WERI-Rb-1 (cell line): ENCODE measurements at regions not wholly inside any gene's neighbourhood (a gene's known extent, or its start where the extent isn't known, plus 50 kb on each side); places are given as distances from the start of the nearest gene placed in this dataset.
"Not testable (repeated sequence)": the region's sequence is repeated elsewhere in the genome, so short reads cannot be mapped to it uniquely, and the experiment has no call there.

Experiments
- DNase-seq: peaks from one replicate; pipeline ENCODE4 v3.0.0-alpha.2; 2020
- H3K27ac ChIP-seq: fragments of 250-450 bp; sonication (Bioruptor Pico); 2 replicates; pipeline ENCODE4 v1.5.1; 2020; ENCODE audit warnings: mild to moderate bottlenecking, moderate library complexity
- H3K27me3 ChIP-seq: fragments of 250-450 bp; sonication (Bioruptor Pico); 2 replicates; pipeline ENCODE4 v1.5.1; 2021; ENCODE audit warnings: mild to moderate bottlenecking, low read depth, moderate library complexity; ENCODE audit not compliant: insufficient read depth, severe bottlenecking
- H3K36me3 ChIP-seq: fragments of 250-450 bp; sonication (Bioruptor Pico); 2 replicates; pipeline ENCODE4 v1.5.1; 2020; ENCODE audit warnings: mild to moderate bottlenecking, moderate library complexity
- H3K4me3 ChIP-seq: 2 replicates; pipeline ENCODE4 v1.5.1; 2011; ENCODE audit warnings: low read depth, mild to moderate bottlenecking, control low read depth, low read length
- H3K9me3 ChIP-seq: fragments of 250-450 bp; sonication (Bioruptor Pico); 2 replicates; pipeline ENCODE4 v1.5.1; 2021; ENCODE audit warnings: mild to moderate bottlenecking, moderate library complexity; ENCODE audit not compliant: severe bottlenecking
- CTCF ChIP-seq: IDR thresholded peaks from 2 replicates; pipeline ENCODE4 v1.5.1; 2011; ENCODE audit warnings: low read depth, mild to moderate bottlenecking, control low read depth, inconsistent platforms, low read length

- no peak for TF ChIP-seq CTCF
- H3K27ac ChIP-seq = no peak overlapping the region
Measured at GRCh38 chr3:66933233-66933632, 64.9 kb upstream of the KBTBD8 start.

GRCh38 chr3:66934041-66934440, 64.1 kb upstream of the KBTBD8 start:
- no peaks in the 10 kb centered on the region for H3K36me3 ChIP-seq
- no peaks in the 10 kb centered on the region for H3K9me3 ChIP-seq
- H3K27ac ChIP-seq = no peak overlapping the region
- no peak for DNase-seq
- TF ChIP-seq CTCF = no peak
- no peak overlapping the region for H3K4me3 ChIP-seq
- no peaks in the 10 kb centered on the region for H3K27me3 ChIP-seq

More at GRCh38 chr3:66933233-66933632, 64.9 kb upstream of the KBTBD8 start:
- H3K27me3 ChIP-seq = no peaks in the 10 kb centered on the region
- no peak overlapping the region for H3K4me3 ChIP-seq
- no peaks in the 10 kb centered on the region for H3K9me3 ChIP-seq
- no peak for DNase-seq
- no peaks in the 10 kb centered on the region for H3K36me3 ChIP-seq

GRCh38 chr3:66934725-66935124, 63.4 kb upstream of the KBTBD8 start:
- Histone ChIP-seq H3K36me3 (no peaks in the 10 kb centered on the region), H3K27ac (no peak overlapping the region), H3K27me3 (no peaks in the 10 kb centered on the region), H3K4me3 (no peak overlapping the region), H3K9me3 (no peaks in the 10 kb centered on the region)
- TF ChIP-seq CTCF = no peak
- DNase-seq = no peak

GRCh38 chr3:66937041-66937440, 61.1 kb upstream of the KBTBD8 start:
- H3K27ac ChIP-seq, DNase-seq, H3K4me3 ChIP-seq, H3K27me3 ChIP-seq, H3K36me3 ChIP-seq, H3K9me3 ChIP-seq: not testable (repeated sequence)

GRCh38 chr3:66938338-66938963, 59.7 kb upstream of the KBTBD8 start:
- Histone ChIP-seq H3K9me3 (no peaks in the 10 kb centered on the region), H3K36me3 (no peaks in the 10 kb centered on the region), H3K27me3 (no peaks in the 10 kb centered on the region), H3K27ac (no peak overlapping the region), H3K4me3 (no peak overlapping the region)
- peak; percentile 79 for TF ChIP-seq CTCF
- DNase-seq = peak; percentile 48

- Histone ChIP-seq H3K27me3 (no peaks in the 10 kb centered on the region), H3K36me3 (no peaks in the 10 kb centered on the region), H3K27ac (no peak overlapping the region), H3K4me3 (no peak overlapping the region), H3K9me3 (no peaks in the 10 kb centered on the region)
- no peak for DNase-seq
- TF ChIP-seq CTCF = no peak
Measured at GRCh38 chr3:66948041-66948440, 50.1 kb upstream of the KBTBD8 start.
